GM18861 (cell line): ENCODE measurements at regions not wholly inside any gene's neighbourhood (a gene's known extent, or its start where the extent isn't known, plus 50 kb on each side); places are given as distances from the start of the nearest gene placed in this dataset.

Experiments used
- ATAC-seq: cut with Tn5 transposase; IDR thresholded peaks from one replicate; pipeline ENCODE4 v1.9.1; 2021; ENCODE audit not compliant: unreplicated experiment

GRCh38 chr3:115448851-115449250 lies 174.5 kb upstream of the GAP43 start:
- ATAC-seq: no peak

- ATAC-seq: no peak
These were observed 173.3 kb upstream of the GAP43 start for GRCh38 chr3:115450036-115450435.

- ATAC-seq: no peak
These were observed 159.3 kb upstream of the GAP43 start for GRCh38 chr3:115464036-115464435.

- ATAC-seq: peak; percentile 87
These were observed 153.7 kb upstream of the GAP43 start for GRCh38 chr3:115469649-115470048.

GRCh38 chr3:115470254-115470653 lies 153.1 kb upstream of the GAP43 start:
- no peak for ATAC-seq

GRCh38 chr3:115475178-115476041 lies 147.9 kb upstream of the GAP43 start:
- no peak for ATAC-seq

GRCh38 chr3:115476472-115476871 lies 146.8 kb upstream of the GAP43 start:
- no peak for ATAC-seq

GRCh38 chr3:115478359-115478758 lies 145.0 kb upstream of the GAP43 start:
- ATAC-seq: no peak

GRCh38 chr3:115486880-115487279 lies 136.4 kb upstream of the GAP43 start:
- ATAC-seq: no peak

- no peak for ATAC-seq
These were observed 135.3 kb upstream of the GAP43 start for GRCh38 chr3:115487968-115488367.

GRCh38 chr3:115488409-115488808 lies 134.9 kb upstream of the GAP43 start:
- ATAC-seq: no peak

GRCh38 chr3:115494826-115495225 lies 128.5 kb upstream of the GAP43 start:
- ATAC-seq: no peak

- ATAC-seq: no peak
These were observed 124.9 kb upstream of the GAP43 start for GRCh38 chr3:115498421-115498820.

- no peak for ATAC-seq
These were observed 124.4 kb upstream of the GAP43 start for GRCh38 chr3:115498898-115499297.

- ATAC-seq: no peak
These were observed 123.6 kb upstream of the GAP43 start for GRCh38 chr3:115499666-115500065.

GRCh38 chr3:115500795-115501194 lies 122.5 kb upstream of the GAP43 start:
- ATAC-seq: no peak

GRCh38 chr3:115502128-115502527 lies 121.2 kb upstream of the GAP43 start:
- ATAC-seq: no peak

GRCh38 chr3:115503394-115503793 lies 119.9 kb upstream of the GAP43 start:
- no peak for ATAC-seq

GRCh38 chr3:115508562-115508961 lies 114.7 kb upstream of the GAP43 start:
- no peak for ATAC-seq

- ATAC-seq: no peak
These were observed 110.5 kb upstream of the GAP43 start for GRCh38 chr3:115512565-115513415.

GRCh38 chr3:115513416-115513800 lies 109.9 kb upstream of the GAP43 start:
- no peak for ATAC-seq

- no peak for ATAC-seq
These were observed 105.8 kb upstream of the GAP43 start for GRCh38 chr3:115517457-115518050.
